ENCODE measurements at regions not wholly inside any gene's neighbourhood (a gene's known extent, or its start where the extent isn't known, plus 50 kb on each side); places are given as distances from the start of the nearest gene placed in this dataset.

DNA sequence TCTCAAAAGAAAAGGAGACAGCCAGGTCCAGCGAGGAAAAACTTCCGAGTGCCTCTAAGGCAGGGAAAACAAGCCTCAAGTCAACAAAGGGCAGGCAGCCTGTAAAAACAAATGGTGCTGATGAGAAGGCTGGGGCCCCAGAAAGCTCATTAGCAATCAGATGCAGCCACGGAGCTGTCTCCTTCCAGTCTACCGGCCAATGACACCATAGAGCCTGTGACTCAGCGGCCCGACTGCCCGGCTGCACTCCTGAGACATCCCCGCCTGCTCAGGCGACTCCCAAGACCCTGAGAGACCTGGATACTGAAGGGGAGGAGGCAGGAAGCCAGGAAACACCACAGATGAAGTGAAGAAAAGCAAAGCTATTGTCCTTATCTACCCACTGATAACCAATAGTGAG is 120.1 kb upstream of the HDDC2 start:
- H3K4me3 ChIP-seq (ENCODE audit: low read depth, low read length, poor library complexity, severe bottlenecking) = no peak overlapping the region

DNA sequence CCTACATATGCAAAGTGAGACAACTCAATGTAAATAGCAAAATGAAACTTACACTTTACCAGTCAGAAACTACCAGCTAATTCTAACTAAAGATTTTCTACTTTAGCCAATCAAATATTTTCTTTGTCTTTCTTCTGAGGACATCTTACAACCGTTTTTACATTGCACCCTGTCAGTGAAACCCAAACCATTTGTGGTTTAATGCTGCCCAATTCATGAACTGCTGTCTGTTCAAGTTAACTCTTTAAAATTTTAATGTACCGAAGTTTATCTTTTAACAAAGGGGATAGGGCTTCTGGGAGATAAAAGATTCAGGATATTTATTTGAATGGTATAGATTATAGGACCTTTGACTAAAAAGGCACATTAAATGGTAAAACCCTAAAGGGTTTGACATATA is 121.3 kb upstream of the HDDC2 start:
- no peak overlapping the region for H3K27ac ChIP-seq (ENCODE audit: low read depth, low read length, poor library complexity, severe bottlenecking)
- no peak overlapping the region for H3K4me3 ChIP-seq (ENCODE audit: low read depth, low read length, poor library complexity, severe bottlenecking)
- ChIA-PET CTCF (no interaction called here), POLR2A (ENCODE audit: low non-redundant PET) (no interaction called here)
- intact Hi-C loops (cut with micrococcal nuclease; ENCODE audit: unreplicated experiment) = no loop called here
- H3K36me3 ChIP-seq (ENCODE audit: insufficient read depth, low read length, poor library complexity, severe bottlenecking) = no peaks in the 10 kb centered on the region
- no peak for TF ChIP-seq EZH2 (IDR thresholded peaks at IDR 0.05; ENCODE audit: borderline replicate concordance, low read depth, low read length, poor library complexity, severe bottlenecking)
- TF ChIP-seq, protein P1, sequence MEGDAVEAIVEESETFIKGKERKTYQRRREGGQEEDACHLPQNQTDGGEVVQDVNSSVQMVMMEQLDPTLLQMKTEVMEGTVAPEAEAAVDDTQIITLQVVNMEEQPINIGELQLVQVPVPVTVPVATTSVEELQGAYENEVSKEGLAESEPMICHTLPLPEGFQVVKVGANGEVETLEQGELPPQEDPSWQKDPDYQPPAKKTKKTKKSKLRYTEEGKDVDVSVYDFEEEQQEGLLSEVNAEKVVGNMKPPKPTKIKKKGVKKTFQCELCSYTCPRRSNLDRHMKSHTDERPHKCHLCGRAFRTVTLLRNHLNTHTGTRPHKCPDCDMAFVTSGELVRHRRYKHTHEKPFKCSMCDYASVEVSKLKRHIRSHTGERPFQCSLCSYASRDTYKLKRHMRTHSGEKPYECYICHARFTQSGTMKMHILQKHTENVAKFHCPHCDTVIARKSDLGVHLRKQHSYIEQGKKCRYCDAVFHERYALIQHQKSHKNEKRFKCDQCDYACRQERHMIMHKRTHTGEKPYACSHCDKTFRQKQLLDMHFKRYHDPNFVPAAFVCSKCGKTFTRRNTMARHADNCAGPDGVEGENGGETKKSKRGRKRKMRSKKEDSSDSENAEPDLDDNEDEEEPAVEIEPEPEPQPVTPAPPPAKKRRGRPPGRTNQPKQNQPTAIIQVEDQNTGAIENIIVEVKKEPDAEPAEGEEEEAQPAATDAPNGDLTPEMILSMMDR (conservative IDR thresholded peaks at IDR 0.05; ENCODE audit: low read depth, low read length) = no peak
- no peaks in the 10 kb centered on the region for H3K4me1 ChIP-seq (ENCODE audit: insufficient read depth, low read length, poor library complexity, severe bottlenecking)
- no peak for DNase-seq (ENCODE audit: low spot score)
- BruUV-seq (replicated peaks) = no TSS peak
- H3K27me3 ChIP-seq (replicated peaks; ENCODE audit: insufficient read depth, low read depth, low read length, poor library complexity) = no peaks in the 10 kb centered on the region
- no peaks in the 10 kb centered on the region for H3K9me3 ChIP-seq (ENCODE audit: low read depth, low read length, poor library complexity, severe bottlenecking)

More for the DNA sequence above, 120.1 kb upstream of the HDDC2 start:
- no peaks in the 10 kb centered on the region for H3K4me1 ChIP-seq (ENCODE audit: insufficient read depth, low read length, poor library complexity, severe bottlenecking)
- H3K27ac ChIP-seq (ENCODE audit: low read depth, low read length, poor library complexity, severe bottlenecking) = no peak overlapping the region
- POLR2A ChIA-PET (ENCODE audit: low non-redundant PET) = no interaction called here
- H3K27me3 ChIP-seq (replicated peaks; ENCODE audit: insufficient read depth, low read depth, low read length, poor library complexity) = no peaks in the 10 kb centered on the region
- intact Hi-C loops (cut with micrococcal nuclease; ENCODE audit: unreplicated experiment) = no loop called here
- CTCF ChIA-PET = no interaction called here
- no peaks in the 10 kb centered on the region for H3K9me3 ChIP-seq (ENCODE audit: low read depth, low read length, poor library complexity, severe bottlenecking)
- H3K36me3 ChIP-seq (ENCODE audit: insufficient read depth, low read length, poor library complexity, severe bottlenecking) = no peaks in the 10 kb centered on the region
- TF ChIP-seq, protein P1 (conservative IDR thresholded peaks at IDR 0.05; ENCODE audit: low read depth, low read length) = no peak
- TF ChIP-seq EZH2 (IDR thresholded peaks at IDR 0.05; ENCODE audit: borderline replicate concordance, low read depth, low read length, poor library complexity, severe bottlenecking) = no peak
- BruUV-seq (replicated peaks) = no TSS peak
- DNase-seq (ENCODE audit: low spot score) = no peak

DNA sequence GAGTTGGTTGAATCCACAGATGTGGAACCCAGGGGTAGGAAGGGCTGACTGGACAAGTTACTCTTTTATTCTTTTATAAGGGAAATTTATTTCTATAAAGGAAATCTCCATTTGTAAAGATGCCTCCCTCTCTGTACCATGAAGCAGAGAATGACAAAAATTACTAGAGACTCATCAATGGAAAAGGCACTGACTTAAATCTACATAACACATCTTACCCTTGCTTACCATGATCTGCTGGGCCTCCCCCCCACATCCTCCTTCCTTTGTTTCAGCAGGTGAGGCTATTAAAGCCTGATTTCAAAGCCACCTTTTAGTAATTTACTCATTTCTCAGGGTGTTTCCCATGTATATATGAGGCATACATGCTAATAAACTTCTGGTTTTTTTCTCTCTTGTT is 130.2 kb upstream of the HDDC2 start:
- TF ChIP-seq, protein P1 (conservative IDR thresholded peaks at IDR 0.05; ENCODE audit: low read depth, low read length) = no peak
- no peak for TF ChIP-seq EZH2 (IDR thresholded peaks at IDR 0.05; ENCODE audit: borderline replicate concordance, low read depth, low read length, poor library complexity, severe bottlenecking)

More for the DNA sequence above, 130.2 kb upstream of the HDDC2 start:
- Histone ChIP-seq H3K4me3 (ENCODE audit: low read depth, low read length, poor library complexity, severe bottlenecking) (no peak overlapping the region), H3K36me3 (ENCODE audit: insufficient read depth, low read length, poor library complexity, severe bottlenecking) (no peaks in the 10 kb centered on the region), H3K9me3 (ENCODE audit: low read depth, low read length, poor library complexity, severe bottlenecking) (no peaks in the 10 kb centered on the region), H3K27me3 (replicated peaks; ENCODE audit: insufficient read depth, low read depth, low read length, poor library complexity) (peaks cover 2% of the 10 kb centered on the region), H3K4me1 (ENCODE audit: insufficient read depth, low read length, poor library complexity, severe bottlenecking) (peaks cover 26% of the 10 kb centered on the region), H3K27ac (ENCODE audit: low read depth, low read length, poor library complexity, severe bottlenecking) (no peak overlapping the region)
- no peak for DNase-seq (ENCODE audit: low spot score)
- CTCF ChIA-PET = no interaction called here
- POLR2A ChIA-PET (ENCODE audit: low non-redundant PET) = no interaction called here
- intact Hi-C loops (cut with micrococcal nuclease; ENCODE audit: unreplicated experiment) = no loop called here
- no TSS peak for BruUV-seq (replicated peaks)
